ENCODE measurements at regions not wholly inside any gene's neighbourhood (a gene's known extent, or its start where the extent isn't known, plus 50 kb on each side); places are given as distances from the start of the nearest gene placed in this dataset.

GRCh38 chr3:157626817-157627216, 123.6 kb upstream of the VEPH1 start:
- no peak for DNase-seq (ENCODE audit: low read depth)

- DNase-seq (ENCODE audit: low read depth) = no peak
Measured at GRCh38 chr3:157624801-157625200, 121.6 kb upstream of the VEPH1 start.

GRCh38 chr3:157618886-157619285, 115.7 kb upstream of the VEPH1 start:
- no peak for DNase-seq (ENCODE audit: low read depth)

GRCh38 chr3:157618075-157618760, 115.0 kb upstream of the VEPH1 start:
- DNase-seq (ENCODE audit: low read depth) = peak; percentile 69

- DNase-seq (ENCODE audit: low read depth) = no peak
Measured at GRCh38 chr3:157614896-157615295, 111.7 kb upstream of the VEPH1 start.

GRCh38 chr3:157611536-157612076, 108.4 kb upstream of the VEPH1 start:
- no peak for DNase-seq (ENCODE audit: low read depth)

GRCh38 chr3:157610876-157611535, 107.8 kb upstream of the VEPH1 start:
- no peak for DNase-seq (ENCODE audit: low read depth)

GRCh38 chr3:157607826-157608405, 104.7 kb upstream of the VEPH1 start:
- no peak for DNase-seq (ENCODE audit: low read depth)

GRCh38 chr3:157606852-157607197, 103.6 kb upstream of the VEPH1 start:
- no peak for DNase-seq (ENCODE audit: low read depth)

GRCh38 chr3:157606011-157606851, 103.0 kb upstream of the VEPH1 start:
- DNase-seq (ENCODE audit: low read depth) = peak; percentile 38

GRCh38 chr3:157605356-157605755, 102.1 kb upstream of the VEPH1 start:
- DNase-seq (ENCODE audit: low read depth) = no peak

GRCh38 chr3:157602424-157602823, 99.2 kb upstream of the VEPH1 start:
- DNase-seq (ENCODE audit: low read depth) = no peak

GRCh38 chr3:157595259-157595658, 92.0 kb upstream of the VEPH1 start:
- DNase-seq (ENCODE audit: low read depth) = no peak

- no peak for DNase-seq (ENCODE audit: low read depth)
Measured at GRCh38 chr3:157594413-157594812, 91.2 kb upstream of the VEPH1 start.

- DNase-seq (ENCODE audit: low read depth) = no peak
Measured at GRCh38 chr3:157592769-157593168, 89.6 kb upstream of the VEPH1 start.

GRCh38 chr3:157590273-157590672, 87.1 kb upstream of the VEPH1 start:
- no peak for DNase-seq (ENCODE audit: low read depth)

- DNase-seq (ENCODE audit: low read depth) = no peak
Measured at GRCh38 chr3:157589211-157589610, 86.0 kb upstream of the VEPH1 start.

GRCh38 chr3:157588386-157589060, 85.3 kb upstream of the VEPH1 start:
- no peak for DNase-seq (ENCODE audit: low read depth)

GRCh38 chr3:157586293-157586692, 83.1 kb upstream of the VEPH1 start:
- no peak for DNase-seq (ENCODE audit: low read depth)

- DNase-seq (ENCODE audit: low read depth) = no peak
Measured at GRCh38 chr3:157585386-157585785, 82.2 kb upstream of the VEPH1 start.

GRCh38 chr3:157582637-157582973, 79.4 kb upstream of the VEPH1 start:
- DNase-seq (ENCODE audit: low read depth) = no peak

Data from GM04504 (cell line).